ENCODE measurements at regions not wholly inside any gene's neighbourhood (a gene's known extent, or its start where the extent isn't known, plus 50 kb on each side); places are given as distances from the start of the nearest gene placed in this dataset.

DNA sequence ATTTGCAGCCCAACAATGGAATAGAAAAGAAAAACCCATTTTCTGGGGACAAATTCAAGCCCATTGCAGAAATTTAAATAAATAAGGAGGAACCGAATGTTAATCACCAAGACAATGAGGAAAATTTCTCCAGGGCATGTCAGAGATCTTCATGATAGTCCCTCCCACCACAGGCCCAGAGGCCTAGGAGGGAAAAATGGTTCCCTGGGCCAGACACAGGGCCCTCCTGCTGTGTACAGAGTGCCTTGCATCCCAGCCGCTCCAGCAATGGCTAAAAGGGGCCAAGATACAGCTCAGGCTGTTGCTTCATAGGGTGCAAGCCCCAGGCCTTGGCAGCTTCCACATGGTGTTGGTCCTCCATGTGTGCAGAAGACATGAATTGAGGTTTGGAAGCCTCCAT is 73.4 kb upstream of the FOXE1 start:
- Histone ChIP-seq H3K27ac (ENCODE audit: low read length) (no peak overlapping the region), H3K36me3 (ENCODE audit: control insufficient read depth in 2 of 2, extremely low read depth in 1 of 2, insufficient read depth in 1 of 2, low read length in 1 of 2) (no peaks in the 10 kb centered on the region), H3K9me3 (no peaks in the 10 kb centered on the region), H3K4me1 (ENCODE audit: control insufficient read depth in 1 of 2, extremely low read depth in 1 of 2, insufficient read depth in 2 of 2, low read length in 2 of 2) (no peaks in the 10 kb centered on the region), H3K4me3 (ENCODE audit: control insufficient read depth in 1 of 2, extremely low read depth in 1 of 2, low read length in 1 of 2) (no peak overlapping the region), H3K27me3 (replicated peaks in 1 of 2; ENCODE audit: control insufficient read depth in 2 of 2, extremely low read depth in 1 of 2, insufficient read depth in 2 of 2, low read length in 1 of 2) (peaks cover 2 to 8% of the 10 kb centered on the region in 2 experiments)
- 78% methylated on average over 2 of the region's 2 CpGs for WGBS (ENCODE audit: insufficient coverage)
- DNase-seq, result no peak
- POLR2A ChIA-PET, result interaction anchor here in 1 of 2 donors (0.6 kb wide), 1 partner anchor 16 kb away, joined by 3 read pairs; no protein-coding TSS in a partner anchor
- Mint-ChIP-seq H3K4me3 (no peak overlapping the region), H3K27me3 (peaks cover 8 to 15% of the 10 kb centered on the region in 2 donors), H3K36me3 (peaks cover 4% of the 10 kb centered on the region), H3K9me3 (peaks cover 7 to 19% (median 10%) of the 10 kb centered on the region in 3 donors), H3K27ac (no peak overlapping the region), H3K4me1 (no peaks in the 10 kb centered on the region)
- ATAC-seq (replicated peaks in 1 of 4), result no peak
- CTCF ChIA-PET, result no interaction called here

- ATAC-seq (replicated peaks in 1 of 4), result no peak
- H3K27ac Mint-ChIP-seq, result no peak overlapping the region
Observed at GRCh38 chr9:97781902-97782301, 71.1 kb upstream of the FOXE1 start.

GRCh38 chr9:97786341-97786740 is 66.7 kb upstream of the FOXE1 start:
- no peaks in the 10 kb centered on the region for H3K4me1 ChIP-seq (ENCODE audit: control insufficient read depth in 1 of 2, extremely low read depth in 1 of 2, insufficient read depth in 2 of 2, low read length in 2 of 2)
- no peaks in the 10 kb centered on the region for H3K36me3 ChIP-seq (ENCODE audit: control insufficient read depth in 2 of 2, extremely low read depth in 1 of 2, insufficient read depth in 1 of 2, low read length in 1 of 2)
- DNase-seq (no peak), ATAC-seq (replicated peaks in 1 of 4) (no peak)
- CTCF ChIA-PET, result no interaction called here
- POLR2A ChIA-PET, result no interaction called here
- H3K9me3 Mint-ChIP-seq, result no peaks in the 10 kb centered on the region
- 83% methylated on average over 5 of the region's 5 CpGs for WGBS (ENCODE audit: insufficient coverage)
- H3K36me3 Mint-ChIP-seq, result no peaks in the 10 kb centered on the region
- no peak overlapping the region for H3K27ac ChIP-seq (ENCODE audit: low read length)
- H3K27me3 ChIP-seq (replicated peaks in 1 of 2; ENCODE audit: control insufficient read depth in 2 of 2, extremely low read depth in 1 of 2, insufficient read depth in 2 of 2, low read length in 1 of 2), result peaks cover 0 to 9% of the 10 kb centered on the region in 2 experiments
- H3K27ac Mint-ChIP-seq, result no peak overlapping the region
- H3K4me3 ChIP-seq (ENCODE audit: control insufficient read depth in 1 of 2, extremely low read depth in 1 of 2, low read length in 1 of 2), result no peak overlapping the region
- no peaks in the 10 kb centered on the region for H3K4me1 Mint-ChIP-seq
- H3K27me3 Mint-ChIP-seq, result peaks cover 15 to 17% of the 10 kb centered on the region in 2 donors
- H3K4me3 Mint-ChIP-seq, result no peak overlapping the region
- H3K9me3 ChIP-seq, result no peaks in the 10 kb centered on the region

More at GRCh38 chr9:97781902-97782301, 71.1 kb upstream of the FOXE1 start:
- ChIA-PET POLR2A (no interaction called here), CTCF (interaction anchor here in 1 of 2 donors (0.7 kb wide), 1 partner anchor 31 kb away, joined by 4 read pairs; no protein-coding TSS in a partner anchor)
- DNase-seq, result no peak
- Mint-ChIP-seq H3K36me3 (peaks cover 4% of the 10 kb centered on the region), H3K27me3 (peaks cover 8 to 13% of the 10 kb centered on the region in 2 donors), H3K4me3 (no peak overlapping the region), H3K4me1 (no peaks in the 10 kb centered on the region), H3K9me3 (peaks cover 7 to 19% (median 10%) of the 10 kb centered on the region in 3 donors)
- H3K4me3 ChIP-seq (ENCODE audit: control insufficient read depth in 1 of 2, extremely low read depth in 1 of 2, low read length in 1 of 2), result no peak overlapping the region
- no peaks in the 10 kb centered on the region for H3K4me1 ChIP-seq (ENCODE audit: control insufficient read depth in 1 of 2, extremely low read depth in 1 of 2, insufficient read depth in 2 of 2, low read length in 2 of 2)
- H3K9me3 ChIP-seq, result no peaks in the 10 kb centered on the region
- H3K27me3 ChIP-seq (replicated peaks in 1 of 2; ENCODE audit: control insufficient read depth in 2 of 2, extremely low read depth in 1 of 2, insufficient read depth in 2 of 2, low read length in 1 of 2), result peaks cover 0 to 8% of the 10 kb centered on the region in 2 experiments
- no peak overlapping the region for H3K27ac ChIP-seq (ENCODE audit: low read length)
- WGBS (ENCODE audit: insufficient coverage), result no CpG with 5 or more reads among the region's 1 CpG
- no peaks in the 10 kb centered on the region for H3K36me3 ChIP-seq (ENCODE audit: control insufficient read depth in 2 of 2, extremely low read depth in 1 of 2, insufficient read depth in 1 of 2, low read length in 1 of 2)

GRCh38 chr9:97787551-97787950 is 65.5 kb upstream of the FOXE1 start:
- Histone ChIP-seq H3K4me1 (ENCODE audit: control insufficient read depth in 1 of 2, extremely low read depth in 1 of 2, insufficient read depth in 2 of 2, low read length in 2 of 2) (no peaks in the 10 kb centered on the region), H3K9me3 (no peaks in the 10 kb centered on the region), H3K36me3 (ENCODE audit: control insufficient read depth in 2 of 2, extremely low read depth in 1 of 2, insufficient read depth in 1 of 2, low read length in 1 of 2) (no peaks in the 10 kb centered on the region), H3K27me3 (replicated peaks in 1 of 2; ENCODE audit: control insufficient read depth in 2 of 2, extremely low read depth in 1 of 2, insufficient read depth in 2 of 2, low read length in 1 of 2) (peaks cover 0 to 9% of the 10 kb centered on the region in 2 experiments), H3K27ac (ENCODE audit: low read length) (no peak overlapping the region), H3K4me3 (ENCODE audit: control insufficient read depth in 1 of 2, extremely low read depth in 1 of 2, low read length in 1 of 2) (no peak overlapping the region)
- H3K4me1 Mint-ChIP-seq, result no peaks in the 10 kb centered on the region
- no peaks in the 10 kb centered on the region for H3K36me3 Mint-ChIP-seq
- ATAC-seq (replicated peaks in 1 of 4) (no peak), DNase-seq (no peak)
- no peak overlapping the region for H3K4me3 Mint-ChIP-seq
- POLR2A ChIA-PET, result no interaction called here
- no peaks in the 10 kb centered on the region for H3K9me3 Mint-ChIP-seq
- CTCF ChIA-PET, result no interaction called here
- no CpG with 5 or more reads among the region's 1 CpG for WGBS (ENCODE audit: insufficient coverage)
- H3K27ac Mint-ChIP-seq, result no peak overlapping the region
- H3K27me3 Mint-ChIP-seq, result peaks cover 12% of the 10 kb centered on the region in 2 donors

DNA sequence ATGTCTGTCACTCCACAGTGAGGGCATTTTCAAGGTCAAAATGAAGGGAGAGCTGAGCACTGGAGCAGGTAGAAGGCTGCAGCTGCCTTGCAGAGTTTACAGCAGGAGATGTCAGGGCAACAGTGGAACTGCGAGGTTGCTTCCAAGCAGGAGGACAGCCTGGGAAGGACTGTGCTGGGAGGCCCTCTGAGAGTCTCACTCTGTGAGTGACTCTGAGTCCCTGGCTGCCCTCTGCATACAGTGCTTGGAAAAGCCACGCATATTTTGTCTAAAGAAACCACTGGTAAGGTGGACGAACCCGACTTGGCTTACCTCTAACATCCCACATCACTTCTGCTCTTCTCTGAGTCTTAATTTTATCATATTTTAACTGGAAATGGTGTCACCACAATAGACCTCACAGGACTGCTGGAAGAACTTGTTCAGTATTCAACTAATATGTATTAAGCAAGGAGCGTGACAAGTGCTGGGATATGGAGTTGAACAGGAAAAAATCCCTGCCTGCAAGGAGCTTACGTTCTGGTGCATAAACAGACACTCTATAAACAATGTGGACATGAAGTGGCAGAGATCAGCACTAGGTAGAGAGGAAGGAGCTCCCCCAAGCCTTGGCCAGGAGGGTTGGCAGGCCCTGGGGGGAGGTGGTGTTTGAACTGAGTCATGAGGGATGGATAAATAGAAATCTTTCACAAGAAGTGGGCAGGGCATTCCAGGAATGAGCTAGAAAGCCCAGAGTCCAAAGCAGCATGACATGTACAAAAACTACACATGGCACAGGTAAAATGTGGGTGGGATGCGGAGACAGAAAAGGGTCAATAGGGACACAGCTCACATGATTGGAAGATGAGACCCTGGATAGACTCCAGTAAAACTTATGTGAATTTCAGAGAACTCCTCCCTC is 64.0 kb upstream of the FOXE1 start:
- H3K27ac Mint-ChIP-seq, result no peak overlapping the region
- ATAC-seq (replicated peaks in 1 of 4), result no peak
- Histone ChIP-seq H3K9me3 (no peaks in the 10 kb centered on the region), H3K4me1 (ENCODE audit: control insufficient read depth in 1 of 2, extremely low read depth in 1 of 2, insufficient read depth in 2 of 2, low read length in 2 of 2) (no peaks in the 10 kb centered on the region), H3K27ac (ENCODE audit: low read length) (no peak overlapping the region), H3K4me3 (ENCODE audit: control insufficient read depth in 1 of 2, extremely low read depth in 1 of 2, low read length in 1 of 2) (no peak overlapping the region), H3K27me3 (replicated peaks in 1 of 2; ENCODE audit: control insufficient read depth in 2 of 2, extremely low read depth in 1 of 2, insufficient read depth in 2 of 2, low read length in 1 of 2) (peaks cover 0 to 7% of the 10 kb centered on the region in 2 experiments), H3K36me3 (ENCODE audit: control insufficient read depth in 2 of 2, extremely low read depth in 1 of 2, insufficient read depth in 1 of 2, low read length in 1 of 2) (no peaks in the 10 kb centered on the region)
- no peak for DNase-seq
- WGBS (ENCODE audit: insufficient coverage), result 70% methylated on average over 2 of the region's 7 CpGs
- CTCF ChIA-PET, result no interaction called here
- POLR2A ChIA-PET, result no interaction called here
- no peaks in the 10 kb centered on the region for H3K9me3 Mint-ChIP-seq
- no peak overlapping the region for H3K4me3 Mint-ChIP-seq
- no peaks in the 10 kb centered on the region for H3K4me1 Mint-ChIP-seq
- peaks cover 8 to 12% of the 10 kb centered on the region in 2 donors for H3K27me3 Mint-ChIP-seq
- no peaks in the 10 kb centered on the region for H3K36me3 Mint-ChIP-seq

DNA sequence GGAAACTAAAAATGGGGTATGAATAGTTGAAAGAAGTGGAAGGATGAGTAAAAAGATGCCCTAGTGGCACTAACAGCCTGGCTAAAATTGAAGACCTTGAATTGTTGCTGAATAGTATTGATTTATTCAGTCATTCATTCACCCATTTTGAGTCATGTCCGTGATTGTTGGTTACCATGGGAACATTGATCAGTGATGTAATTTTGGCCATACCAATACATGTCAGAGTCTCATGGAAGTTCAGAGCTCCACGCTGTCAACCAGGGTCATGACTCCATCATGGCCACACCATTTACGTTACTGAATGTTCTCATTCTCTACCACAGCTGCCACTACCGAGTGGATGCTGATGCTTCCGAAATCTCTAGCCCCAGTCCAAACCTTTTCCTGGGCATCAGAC is 62.5 kb upstream of the FOXE1 start:
- Histone ChIP-seq H3K4me1 (ENCODE audit: control insufficient read depth in 1 of 2, extremely low read depth in 1 of 2, insufficient read depth in 2 of 2, low read length in 2 of 2) (no peaks in the 10 kb centered on the region), H3K4me3 (ENCODE audit: control insufficient read depth in 1 of 2, extremely low read depth in 1 of 2, low read length in 1 of 2) (no peak overlapping the region), H3K27me3 (replicated peaks in 1 of 2; ENCODE audit: control insufficient read depth in 2 of 2, extremely low read depth in 1 of 2, insufficient read depth in 2 of 2, low read length in 1 of 2) (peaks cover 0 to 7% of the 10 kb centered on the region in 2 experiments), H3K9me3 (no peaks in the 10 kb centered on the region), H3K27ac (ENCODE audit: low read length) (no peak overlapping the region), H3K36me3 (ENCODE audit: control insufficient read depth in 2 of 2, extremely low read depth in 1 of 2, insufficient read depth in 1 of 2, low read length in 1 of 2) (no peaks in the 10 kb centered on the region)
- no peak for ATAC-seq (replicated peaks in 1 of 4)
- no peak for DNase-seq
- CTCF ChIA-PET, result no interaction called here
- Mint-ChIP-seq H3K4me3 (no peak overlapping the region), H3K27me3 (peaks cover 8 to 12% of the 10 kb centered on the region in 2 donors), H3K36me3 (no peaks in the 10 kb centered on the region), H3K9me3 (no peaks in the 10 kb centered on the region), H3K4me1 (no peaks in the 10 kb centered on the region), H3K27ac (no peak overlapping the region)
- WGBS (ENCODE audit: insufficient coverage), result 100% methylated on average over 1 of the region's 5 CpGs
- POLR2A ChIA-PET, result no interaction called here
